ENCODE measurements at regions not wholly inside any gene's neighbourhood (a gene's known extent, or its start where the extent isn't known, plus 50 kb on each side); places are given as distances from the start of the nearest gene placed in this dataset.

DNA sequence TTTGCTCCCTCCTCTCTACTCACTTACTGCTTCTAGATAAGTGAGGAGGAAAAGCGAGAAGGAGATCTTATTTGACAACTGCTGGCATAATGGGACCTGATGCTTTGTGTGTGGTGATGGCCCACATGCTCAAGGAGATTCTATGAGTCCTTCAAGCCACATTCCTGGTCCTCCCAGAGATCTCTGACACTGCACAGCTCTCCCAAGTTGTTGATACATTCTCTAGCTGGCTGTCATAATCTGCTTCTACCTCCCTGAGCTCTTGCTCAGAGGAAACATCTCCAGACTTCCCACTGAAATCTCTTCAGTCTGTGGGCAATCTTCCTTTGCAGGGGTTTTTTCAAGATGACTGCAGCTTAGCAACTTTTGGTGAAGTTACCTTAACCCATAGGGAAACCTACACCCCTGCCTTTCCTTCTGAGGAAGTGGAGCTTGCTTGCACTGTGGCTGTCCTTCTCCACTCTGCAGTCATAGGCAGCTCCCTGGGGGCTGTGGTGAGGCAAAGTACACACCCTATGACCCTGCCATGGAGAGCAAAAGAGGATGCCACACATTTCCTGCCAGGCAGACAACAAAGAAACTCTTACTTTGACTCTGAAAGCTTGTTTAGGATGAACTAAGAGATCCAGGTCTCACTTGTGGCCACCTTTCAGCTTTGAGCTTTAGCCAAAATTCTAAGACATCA is 163.8 kb downstream of the TMEM38B start:
- no peak for TF ChIP-seq POLR2A (IDR thresholded peaks at IDR 0.05; ENCODE audit: extremely low read depth, insufficient read length)
- TF ChIP-seq, protein P1, sequence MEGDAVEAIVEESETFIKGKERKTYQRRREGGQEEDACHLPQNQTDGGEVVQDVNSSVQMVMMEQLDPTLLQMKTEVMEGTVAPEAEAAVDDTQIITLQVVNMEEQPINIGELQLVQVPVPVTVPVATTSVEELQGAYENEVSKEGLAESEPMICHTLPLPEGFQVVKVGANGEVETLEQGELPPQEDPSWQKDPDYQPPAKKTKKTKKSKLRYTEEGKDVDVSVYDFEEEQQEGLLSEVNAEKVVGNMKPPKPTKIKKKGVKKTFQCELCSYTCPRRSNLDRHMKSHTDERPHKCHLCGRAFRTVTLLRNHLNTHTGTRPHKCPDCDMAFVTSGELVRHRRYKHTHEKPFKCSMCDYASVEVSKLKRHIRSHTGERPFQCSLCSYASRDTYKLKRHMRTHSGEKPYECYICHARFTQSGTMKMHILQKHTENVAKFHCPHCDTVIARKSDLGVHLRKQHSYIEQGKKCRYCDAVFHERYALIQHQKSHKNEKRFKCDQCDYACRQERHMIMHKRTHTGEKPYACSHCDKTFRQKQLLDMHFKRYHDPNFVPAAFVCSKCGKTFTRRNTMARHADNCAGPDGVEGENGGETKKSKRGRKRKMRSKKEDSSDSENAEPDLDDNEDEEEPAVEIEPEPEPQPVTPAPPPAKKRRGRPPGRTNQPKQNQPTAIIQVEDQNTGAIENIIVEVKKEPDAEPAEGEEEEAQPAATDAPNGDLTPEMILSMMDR (IDR thresholded peaks at IDR 0.05; ENCODE audit: low read depth, low read length), result no peak
- no peak; the same call in 1 of the 2 replicates for TF ChIP-seq MYC (IDR thresholded peaks at IDR 0.05; ENCODE audit: low read depth, low read length)
- TF ChIP-seq MAX (IDR thresholded peaks at IDR 0.05; ENCODE audit: low read depth, low read length), result 0 out of 2 replicates have a peak, but pooled peaks have one; percentile 15

Measured in NB4 (cell line).